GM23338 (cell line): ENCODE measurements at regions not wholly inside any gene's neighbourhood (a gene's known extent, or its start where the extent isn't known, plus 50 kb on each side); places are given as distances from the start of the nearest gene placed in this dataset.

Source experiments
- CTCF ChIP-seq, 2 experiments: fragments of 200-600 bp in 1 of 2; sonication (generic) in 1 of 2; conservative IDR thresholded peaks; 2 replicates each; pipeline versions ENCODE4 v1.5.1 to v1.6.1; 2016 to 2017; ENCODE audit warnings: antibody characterized with exemption in 2 of 2, low read depth in 2 of 2, mild to moderate bottlenecking in 2 of 2, moderate library complexity in 1 of 2
- EZH2phosphoT487 ChIP-seq: fragments of 200-600 bp; sonication (generic); IDR thresholded peaks from one replicate; pipeline ENCODE4 v1.8.1; 2018; ENCODE audit warnings: antibody characterized with exemption; ENCODE audit not compliant: unreplicated experiment
- JUNB ChIP-seq: IDR thresholded peaks from one replicate; pipeline ENCODE4 v1.6.1; 2016; ENCODE audit warnings: antibody characterized with exemption; ENCODE audit not compliant: unreplicated experiment
- NANOG ChIP-seq: IDR thresholded peaks from 2 replicates; pipeline ENCODE4 v1.6.1; 2016; ENCODE audit warnings: antibody characterized with exemption, borderline replicate concordance
- POLR2AphosphoS5 ChIP-seq: IDR thresholded peaks from 2 replicates; pipeline ENCODE4 v1.6.1; 2016; ENCODE audit warnings: antibody characterized with exemption, low read depth
- TF ChIP-seq, protein P1 (sequence below): fragments of 250-450 bp; sonication (Bioruptor Pico); IDR thresholded peaks from 2 replicates; pipeline ENCODE4 v1.5.0; 2020; ENCODE audit warnings: mild to moderate bottlenecking, moderate library complexity

DNA sequence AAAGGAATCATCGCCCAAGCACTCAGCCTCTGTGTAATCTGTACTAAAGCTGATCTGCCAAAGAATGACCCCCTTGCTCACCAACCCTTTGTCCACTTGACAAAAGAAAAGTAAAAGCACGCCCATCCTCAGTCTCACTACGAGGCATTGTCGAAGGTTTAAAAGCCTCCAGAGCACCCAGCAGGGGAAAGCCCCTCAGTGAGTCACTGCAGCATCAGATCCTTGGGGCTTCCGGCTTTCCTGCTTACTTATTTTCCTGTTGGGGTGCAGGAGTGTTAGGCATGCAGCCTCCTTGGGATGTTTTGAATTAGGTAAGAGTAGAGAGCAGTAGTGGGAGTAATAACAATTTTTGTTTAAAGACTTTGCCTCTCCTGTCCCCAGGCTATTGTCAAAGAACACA is 216.1 kb downstream of the MTHFS start:
- no peak for TF ChIP-seq EZH2phosphoT487
- TF ChIP-seq POLR2AphosphoS5: no peak
- TF ChIP-seq, protein P1, sequence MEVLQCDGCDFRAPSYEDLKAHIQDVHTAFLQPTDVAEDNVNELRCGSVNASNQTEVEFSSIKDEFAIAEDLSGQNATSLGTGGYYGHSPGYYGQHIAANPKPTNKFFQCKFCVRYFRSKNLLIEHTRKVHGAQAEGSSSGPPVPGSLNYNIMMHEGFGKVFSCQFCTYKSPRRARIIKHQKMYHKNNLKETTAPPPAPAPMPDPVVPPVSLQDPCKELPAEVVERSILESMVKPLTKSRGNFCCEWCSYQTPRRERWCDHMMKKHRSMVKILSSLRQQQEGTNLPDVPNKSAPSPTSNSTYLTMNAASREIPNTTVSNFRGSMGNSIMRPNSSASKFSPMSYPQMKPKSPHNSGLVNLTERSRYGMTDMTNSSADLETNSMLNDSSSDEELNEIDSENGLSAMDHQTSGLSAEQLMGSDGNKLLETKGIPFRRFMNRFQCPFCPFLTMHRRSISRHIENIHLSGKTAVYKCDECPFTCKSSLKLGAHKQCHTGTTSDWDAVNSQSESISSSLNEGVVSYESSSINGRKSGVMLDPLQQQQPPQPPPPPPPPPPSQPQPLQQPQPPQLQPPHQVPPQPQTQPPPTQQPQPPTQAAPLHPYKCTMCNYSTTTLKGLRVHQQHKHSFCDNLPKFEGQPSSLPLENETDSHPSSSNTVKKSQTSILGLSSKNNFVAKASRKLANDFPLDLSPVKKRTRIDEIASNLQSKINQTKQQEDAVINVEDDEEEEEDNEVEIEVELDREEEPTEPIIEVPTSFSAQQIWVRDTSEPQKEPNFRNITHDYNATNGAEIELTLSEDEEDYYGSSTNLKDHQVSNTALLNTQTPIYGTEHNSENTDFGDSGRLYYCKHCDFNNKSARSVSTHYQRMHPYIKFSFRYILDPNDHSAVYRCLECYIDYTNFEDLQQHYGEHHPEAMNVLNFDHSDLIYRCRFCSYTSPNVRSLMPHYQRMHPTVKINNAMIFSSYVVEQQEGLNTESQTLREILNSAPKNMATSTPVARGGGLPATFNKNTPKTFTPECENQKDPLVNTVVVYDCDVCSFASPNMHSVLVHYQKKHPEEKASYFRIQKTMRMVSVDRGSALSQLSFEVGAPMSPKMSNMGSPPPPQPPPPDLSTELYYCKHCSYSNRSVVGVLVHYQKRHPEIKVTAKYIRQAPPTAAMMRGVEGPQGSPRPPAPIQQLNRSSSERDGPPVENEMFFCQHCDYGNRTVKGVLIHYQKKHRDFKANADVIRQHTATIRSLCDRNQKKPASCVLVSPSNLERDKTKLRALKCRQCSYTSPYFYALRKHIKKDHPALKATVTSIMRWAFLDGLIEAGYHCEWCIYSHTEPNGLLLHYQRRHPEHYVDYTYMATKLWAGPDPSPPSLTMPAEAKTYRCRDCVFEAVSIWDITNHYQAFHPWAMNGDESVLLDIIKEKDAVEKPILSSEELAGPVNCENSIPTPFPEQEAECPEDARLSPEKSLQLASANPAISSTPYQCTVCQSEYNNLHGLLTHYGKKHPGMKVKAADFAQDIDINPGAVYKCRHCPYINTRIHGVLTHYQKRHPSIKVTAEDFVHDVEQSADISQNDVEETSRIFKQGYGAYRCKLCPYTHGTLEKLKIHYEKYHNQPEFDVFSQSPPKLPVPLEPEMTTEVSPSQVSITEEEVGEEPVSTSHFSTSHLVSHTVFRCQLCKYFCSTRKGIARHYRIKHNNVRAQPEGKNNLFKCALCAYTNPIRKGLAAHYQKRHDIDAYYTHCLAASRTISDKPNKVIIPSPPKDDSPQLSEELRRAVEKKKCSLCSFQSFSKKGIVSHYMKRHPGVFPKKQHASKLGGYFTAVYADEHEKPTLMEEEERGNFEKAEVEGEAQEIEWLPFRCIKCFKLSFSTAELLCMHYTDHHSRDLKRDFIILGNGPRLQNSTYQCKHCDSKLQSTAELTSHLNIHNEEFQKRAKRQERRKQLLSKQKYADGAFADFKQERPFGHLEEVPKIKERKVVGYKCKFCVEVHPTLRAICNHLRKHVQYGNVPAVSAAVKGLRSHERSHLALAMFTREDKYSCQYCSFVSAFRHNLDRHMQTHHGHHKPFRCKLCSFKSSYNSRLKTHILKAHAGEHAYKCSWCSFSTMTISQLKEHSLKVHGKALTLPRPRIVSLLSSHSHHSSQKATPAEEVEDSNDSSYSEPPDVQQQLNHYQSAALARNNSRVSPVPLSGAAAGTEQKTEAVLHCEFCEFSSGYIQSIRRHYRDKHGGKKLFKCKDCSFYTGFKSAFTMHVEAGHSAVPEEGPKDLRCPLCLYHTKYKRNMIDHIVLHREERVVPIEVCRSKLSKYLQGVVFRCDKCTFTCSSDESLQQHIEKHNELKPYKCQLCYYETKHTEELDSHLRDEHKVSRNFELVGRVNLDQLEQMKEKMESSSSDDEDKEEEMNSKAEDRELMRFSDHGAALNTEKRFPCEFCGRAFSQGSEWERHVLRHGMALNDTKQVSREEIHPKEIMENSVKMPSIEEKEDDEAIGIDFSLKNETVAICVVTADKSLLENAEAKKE (CRISPR knock-in tag): no peak
- TF ChIP-seq CTCF (conservative IDR thresholded peaks at IDR 0.05; ENCODE audit: low read depth in 2 of 2): no peak
- TF ChIP-seq JUNB: no peak
- no peak for TF ChIP-seq NANOG
